GM23338 (cell line): ENCODE measurements at regions not wholly inside any gene's neighbourhood (a gene's known extent, or its start where the extent isn't known, plus 50 kb on each side); places are given as distances from the start of the nearest gene placed in this dataset.

Source experiments
- ATAC-seq: fragments of 200-7000 bp; cut with Tn5 transposase; 3 replicates; pipeline ENCODE4 v1.9.1; 2020
- DNase-seq: peaks from one replicate; pipeline ENCODE4 v3.0.0-alpha.2; 2015; ENCODE audit warnings: low spot score
- H2AFZ ChIP-seq: fragments of 200-600 bp; sonication (generic); 2 replicates; pipeline ENCODE4 v1.8.0; 2016; ENCODE audit warnings: antibody characterized with exemption, mild to moderate bottlenecking, moderate library complexity
- H3F3A ChIP-seq: fragments of 200-600 bp; sonication (generic); replicated peaks from 2 replicates; pipeline ENCODE4 v1.8.0; 2017; ENCODE audit warnings: antibody characterized with exemption, mixed run types, low read depth
- H3K27ac ChIP-seq: fragments of 200-600 bp; sonication (generic); 2 replicates; pipeline ENCODE4 v1.6.1; 2016; ENCODE audit warnings: low read depth
- H3K27me3 ChIP-seq: fragments of 200-600 bp; sonication (generic); 2 replicates; pipeline ENCODE4 v1.8.0; 2016; ENCODE audit warnings: mild to moderate bottlenecking, mixed run types, moderate library complexity; ENCODE audit not compliant: insufficient read depth
- H3K36me3 ChIP-seq: fragments of 200-600 bp; sonication (generic); 2 replicates; pipeline ENCODE4 v1.8.0; 2016; ENCODE audit warnings: mild to moderate bottlenecking; ENCODE audit not compliant: insufficient read depth
- H3K4me1 ChIP-seq: fragments of 200-600 bp; sonication (generic); 2 replicates; pipeline ENCODE4 v1.8.0; 2016; ENCODE audit warnings: mild to moderate bottlenecking, moderate library complexity; ENCODE audit not compliant: insufficient read depth
- H3K4me2 ChIP-seq: fragments of 200-600 bp; sonication (generic); 2 replicates; pipeline ENCODE4 v1.7.1; 2017; ENCODE audit warnings: mixed run types
- H3K4me3 ChIP-seq: fragments of 200-600 bp; sonication (generic); 2 replicates; pipeline ENCODE4 v1.6.1; 2016; ENCODE audit warnings: mixed run types
- H3K79me2 ChIP-seq: fragments of 200-600 bp; sonication (generic); replicated peaks from 2 replicates; pipeline ENCODE4 v1.8.0; 2017; ENCODE audit warnings: mild to moderate bottlenecking; ENCODE audit not compliant: insufficient read depth
- H3K9me2 ChIP-seq: fragments of 200-600 bp; sonication (generic); 2 replicates; pipeline ENCODE4 v1.8.0; 2017; ENCODE audit not compliant: insufficient read depth
- H4K20me1 ChIP-seq: fragments of 200-600 bp; sonication (generic); replicated peaks from 2 replicates; pipeline ENCODE4 v1.8.0; 2017; ENCODE audit warnings: mild to moderate bottlenecking; ENCODE audit not compliant: insufficient read depth
- H3K27ac Mint-ChIP-seq: 2 replicates; pipeline ENCODE4 v1.8.0; 2020; ENCODE audit warnings: inconsistent platforms, mild to moderate bottlenecking, moderate library complexity, mixed read lengths
- H3K27me3 Mint-ChIP-seq: 3 replicates; pipeline ENCODE4 v1.8.0; 2022; ENCODE audit warnings: low read depth, mild to moderate bottlenecking, moderate library complexity, mixed read lengths, inconsistent platforms; ENCODE audit not compliant: insufficient read depth, poor library complexity
- H3K36me3 Mint-ChIP-seq: 3 replicates; pipeline ENCODE4 v1.8.0; 2021; ENCODE audit warnings: low read depth, mild to moderate bottlenecking, inconsistent platforms, moderate library complexity, mixed read lengths
- H3K4me1 Mint-ChIP-seq: 3 replicates; pipeline ENCODE4 v1.8.0; 2020; ENCODE audit warnings: mild to moderate bottlenecking, inconsistent platforms, mixed read lengths
- H3K4me3 Mint-ChIP-seq: 3 replicates; pipeline ENCODE4 v1.8.0; 2021; ENCODE audit warnings: moderate library complexity, mild to moderate bottlenecking, inconsistent platforms, mixed read lengths
- H3K9me3 Mint-ChIP-seq: 3 replicates; pipeline ENCODE4 v1.8.0; 2020; ENCODE audit warnings: moderate library complexity, mild to moderate bottlenecking, inconsistent platforms, mixed read lengths
- CREB1 ChIP-seq: fragments of 250-450 bp; sonication (Bioruptor Pico); IDR thresholded peaks from 2 replicates; pipeline ENCODE4 v1.5.0; 2020; ENCODE audit warnings: low read depth, mild to moderate bottlenecking, moderate library complexity
- CTCF ChIP-seq, 2 experiments: fragments of 200-600 bp in 1 of 2; sonication (generic) in 1 of 2; conservative IDR thresholded peaks; 2 replicates each; pipeline versions ENCODE4 v1.5.1 to v1.6.1; 2016 to 2017; ENCODE audit warnings: antibody characterized with exemption in 2 of 2, low read depth in 2 of 2, mild to moderate bottlenecking in 2 of 2, moderate library complexity in 1 of 2
- ETS1 ChIP-seq: IDR thresholded peaks from 2 replicates; pipeline ENCODE4 v1.6.1; 2016; ENCODE audit warnings: antibody characterized with exemption
- EZH2 ChIP-seq: fragments of 200-600 bp; sonication (generic); IDR thresholded peaks from one replicate; pipeline ENCODE4 v1.8.0; 2017; ENCODE audit warnings: antibody characterized with exemption, mild to moderate bottlenecking, low read depth; ENCODE audit not compliant: unreplicated experiment
- EZH2phosphoT487 ChIP-seq: fragments of 200-600 bp; sonication (generic); IDR thresholded peaks from one replicate; pipeline ENCODE4 v1.8.1; 2018; ENCODE audit warnings: antibody characterized with exemption; ENCODE audit not compliant: unreplicated experiment
- JUNB ChIP-seq: IDR thresholded peaks from one replicate; pipeline ENCODE4 v1.6.1; 2016; ENCODE audit warnings: antibody characterized with exemption; ENCODE audit not compliant: unreplicated experiment
- NANOG ChIP-seq: IDR thresholded peaks from 2 replicates; pipeline ENCODE4 v1.6.1; 2016; ENCODE audit warnings: antibody characterized with exemption, borderline replicate concordance
- POLR2AphosphoS5 ChIP-seq: IDR thresholded peaks from 2 replicates; pipeline ENCODE4 v1.6.1; 2016; ENCODE audit warnings: antibody characterized with exemption, low read depth
- REST ChIP-seq: IDR thresholded peaks from one replicate; pipeline ENCODE4 v1.6.1; 2018; ENCODE audit warnings: antibody characterized with exemption; ENCODE audit not compliant: unreplicated experiment
- STAT1 ChIP-seq: IDR thresholded peaks from one replicate; pipeline ENCODE4 v1.6.1; 2016; ENCODE audit warnings: antibody characterized with exemption; ENCODE audit not compliant: unreplicated experiment
- ZNF114 ChIP-seq: fragments of 250-450 bp; sonication (Bioruptor Pico); IDR thresholded peaks from 2 replicates; pipeline ENCODE4 v1.5.0; 2020; ENCODE audit warnings: mild to moderate bottlenecking, moderate library complexity
- ZNF331 ChIP-seq: fragments of 250-450 bp; sonication (Bioruptor Pico); IDR thresholded peaks from 2 replicates; pipeline ENCODE4 v1.5.0; 2020; ENCODE audit warnings: low read depth, mild to moderate bottlenecking, moderate library complexity
- ZNF462 ChIP-seq: fragments of 250-450 bp; sonication (Bioruptor Pico); IDR thresholded peaks from 2 replicates; pipeline ENCODE4 v1.5.0; 2020; ENCODE audit warnings: mild to moderate bottlenecking, moderate library complexity

- no peaks in the 10 kb centered on the region for H3F3A ChIP-seq
- H3K4me3 ChIP-seq = no peak overlapping the region
- peaks cover 17% of the 10 kb centered on the region for H3K4me1 ChIP-seq
- Mint-ChIP-seq H3K27me3 (peaks cover 6% of the 10 kb centered on the region), H3K4me1 (peaks cover 21% of the 10 kb centered on the region), H3K36me3 (peaks cover 7% of the 10 kb centered on the region; the same call in 2 of the 3 replicates), H3K4me3 (no peak overlapping the region), H3K27ac (no peak overlapping the region), H3K9me3 (peaks cover 18% of the 10 kb centered on the region)
- H3K27me3 ChIP-seq = no peaks in the 10 kb centered on the region
- no peak for ATAC-seq
- no peaks in the 10 kb centered on the region for H3K79me2 ChIP-seq
- TF ChIP-seq CTCF (conservative IDR thresholded peaks at IDR 0.05; ENCODE audit: low read depth in 2 of 2) = no peak
- TF ChIP-seq JUNB = no peak
- TF ChIP-seq CREB1 = no peak
- no peak for TF ChIP-seq EZH2
- TF ChIP-seq REST = no peak
- TF ChIP-seq NANOG = no peak
- TF ChIP-seq STAT1 = no peak
- no peak for TF ChIP-seq ETS1
- no peak for TF ChIP-seq EZH2phosphoT487
- TF ChIP-seq ZNF331 (CRISPR knock-in tag) = no peak
- TF ChIP-seq POLR2AphosphoS5 = no peak
- TF ChIP-seq ZNF114 = no peak
- TF ChIP-seq ZNF462 = no peak
- H2AFZ ChIP-seq = no peak overlapping the region
- no peaks in the 10 kb centered on the region for H3K9me2 ChIP-seq
- no peak overlapping the region for H3K4me2 ChIP-seq
- H3K36me3 ChIP-seq = 0 out of 2 replicates have a peak, but pooled peaks cover 5% of the 10 kb centered on the region
- no peaks in the 10 kb centered on the region for H4K20me1 ChIP-seq
- DNase-seq = no peak
- H3K27ac ChIP-seq = no peak overlapping the region
These were observed 423.6 kb upstream of the CDH11 start for GRCh38 chr16:65545413-65545956.
